Hematopoietic multipotent progenitor cell treated with erythropoietin and hydrocortisone succinate and interleukin-3 and kit ligand, for 4 days (in vitro differentiated cells): ENCODE measurements at regions not wholly inside any gene's neighbourhood (a gene's known extent, or its start where the extent isn't known, plus 50 kb on each side); places are given as distances from the start of the nearest gene placed in this dataset.

Experiments
- DNase-seq: peaks from one replicate; pipeline ENCODE4 v3.0.0-alpha.2; 2015

DNA sequence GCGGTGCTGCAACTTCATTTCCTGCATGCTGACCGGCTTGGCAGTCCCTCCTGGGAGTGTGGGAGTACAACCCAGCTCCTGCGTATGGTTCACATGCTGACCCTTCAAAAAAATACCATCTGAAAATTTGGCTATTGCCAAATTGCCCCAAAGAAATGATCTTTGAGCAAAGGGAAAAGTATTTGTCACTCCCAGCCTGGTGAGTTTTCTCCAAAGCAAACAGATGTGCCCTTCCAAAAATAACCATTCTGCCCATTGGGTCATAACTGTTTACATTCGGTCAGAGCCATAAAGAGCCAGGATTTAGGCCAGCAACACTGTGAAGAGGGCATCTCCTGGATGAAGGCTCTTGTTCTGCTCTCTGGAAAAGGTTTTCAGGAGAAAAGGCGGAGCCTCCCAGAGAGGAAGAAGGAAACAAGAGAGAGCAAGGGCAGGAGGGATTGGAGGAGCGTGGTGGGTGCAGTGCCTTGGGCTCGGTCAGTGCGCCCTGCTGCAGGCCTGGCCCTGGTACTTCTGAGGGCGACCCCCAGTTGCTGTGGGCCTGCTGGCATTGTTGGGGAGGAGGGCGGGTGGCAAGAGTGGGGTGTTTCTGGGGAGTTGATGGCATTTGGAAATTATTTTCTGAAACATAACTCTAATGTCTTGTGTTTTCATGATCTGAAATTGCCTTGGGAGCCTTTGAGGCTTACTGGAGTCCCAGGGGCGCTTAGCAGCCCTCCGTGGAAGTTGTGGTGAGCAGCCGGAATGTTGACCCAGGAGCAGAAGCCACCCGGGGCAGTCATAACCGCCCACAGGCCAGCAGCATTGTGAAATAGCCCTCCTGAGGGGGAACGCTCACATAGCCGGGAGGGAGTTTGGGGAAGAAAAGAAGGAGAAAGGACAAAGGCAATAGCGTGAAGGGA, 248.4 kb downstream of the MYLK4 start:
- DNase-seq: no peak

DNA sequence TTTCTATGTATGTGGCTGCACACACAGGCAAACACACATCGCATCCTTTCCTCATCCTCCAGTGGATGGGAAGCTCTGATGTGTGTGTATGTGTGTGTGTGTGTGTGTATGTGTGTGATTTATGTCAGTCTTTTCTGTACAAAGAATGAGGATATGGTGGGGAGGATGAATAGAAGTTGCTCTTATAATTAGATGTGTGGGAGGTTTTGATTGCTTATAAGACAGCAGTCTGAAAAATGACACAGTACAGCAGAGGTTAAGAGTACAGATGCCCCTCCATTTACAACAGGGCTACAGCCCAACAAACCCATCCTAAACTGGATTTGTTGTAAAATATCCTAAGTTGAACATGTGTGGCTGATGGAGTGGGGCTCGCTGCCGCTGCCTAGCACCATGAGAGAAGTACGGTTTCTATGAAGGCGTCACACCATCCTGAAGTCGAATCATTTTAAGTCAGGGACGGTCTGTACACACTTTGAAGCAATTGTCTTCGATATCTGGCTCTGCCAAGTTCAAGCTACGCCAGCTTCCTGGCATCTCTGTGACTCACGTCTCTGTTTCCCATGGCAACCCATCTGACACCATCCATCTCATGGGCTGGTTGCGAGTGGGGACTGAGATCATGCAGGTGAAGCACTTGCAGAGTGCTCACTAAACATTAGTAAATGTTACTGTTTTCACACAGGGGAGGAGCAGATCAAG, 252.6 kb downstream of the MYLK4 start:
- DNase-seq: no peak

DNA sequence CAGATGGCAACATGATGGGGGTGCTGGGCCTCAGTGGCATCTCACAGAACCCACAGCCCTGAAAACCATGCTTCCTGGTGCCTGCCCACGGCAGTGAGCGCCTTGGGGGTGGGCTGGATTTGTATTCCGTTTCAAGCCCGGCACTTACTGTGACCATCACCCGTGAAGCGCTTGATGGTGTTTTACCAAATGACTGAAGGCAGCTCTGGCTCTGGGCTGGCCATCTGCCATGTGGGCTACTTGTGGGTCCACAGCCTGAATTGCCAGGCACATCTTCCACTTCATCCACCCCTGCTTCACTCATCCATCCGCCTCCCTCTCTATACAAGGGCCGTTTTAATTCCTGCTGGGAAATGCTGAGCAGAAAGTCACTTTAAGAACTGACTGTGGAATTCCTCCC, 250.9 kb upstream of the GMDS start:
- DNase-seq: no peak

DNA sequence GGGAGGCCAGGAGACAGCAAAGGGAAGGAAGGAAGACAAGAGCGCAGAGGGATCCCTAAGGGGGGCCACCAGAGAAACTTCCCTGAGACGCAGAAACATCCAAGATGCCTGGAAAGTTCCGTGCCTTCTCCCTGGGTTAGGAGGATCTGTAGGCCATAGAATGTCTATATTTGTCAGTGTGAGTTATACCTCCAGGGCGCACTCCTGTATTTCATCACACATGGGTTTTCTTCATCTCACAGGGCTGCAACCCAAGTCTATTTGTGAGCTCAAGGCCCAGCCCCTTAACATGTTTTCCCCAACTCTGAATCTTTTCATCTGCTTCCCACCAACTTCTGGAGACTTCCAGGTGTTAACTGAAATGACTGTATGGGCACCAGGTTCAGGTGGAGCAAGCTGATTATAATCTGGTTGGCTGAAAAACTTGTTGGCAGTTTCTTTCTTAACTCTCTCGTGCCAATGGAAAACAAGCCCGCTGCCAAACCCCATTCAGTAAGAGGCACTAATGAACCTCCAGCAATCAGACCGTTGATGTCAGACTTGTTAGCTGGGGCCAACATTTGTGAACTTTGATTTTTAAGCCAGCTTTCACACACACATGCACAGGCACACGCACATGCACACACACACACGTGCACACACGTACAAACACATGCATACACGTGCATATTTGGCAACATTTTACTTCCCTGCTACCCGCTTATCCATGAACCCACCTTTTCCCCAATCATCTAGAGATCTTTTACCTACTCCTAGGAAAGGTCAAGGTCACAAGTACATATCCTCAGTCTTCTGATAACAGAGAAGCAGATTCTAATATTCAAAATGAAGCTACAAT, 247.5 kb upstream of the GMDS start:
- no peak for DNase-seq

DNA sequence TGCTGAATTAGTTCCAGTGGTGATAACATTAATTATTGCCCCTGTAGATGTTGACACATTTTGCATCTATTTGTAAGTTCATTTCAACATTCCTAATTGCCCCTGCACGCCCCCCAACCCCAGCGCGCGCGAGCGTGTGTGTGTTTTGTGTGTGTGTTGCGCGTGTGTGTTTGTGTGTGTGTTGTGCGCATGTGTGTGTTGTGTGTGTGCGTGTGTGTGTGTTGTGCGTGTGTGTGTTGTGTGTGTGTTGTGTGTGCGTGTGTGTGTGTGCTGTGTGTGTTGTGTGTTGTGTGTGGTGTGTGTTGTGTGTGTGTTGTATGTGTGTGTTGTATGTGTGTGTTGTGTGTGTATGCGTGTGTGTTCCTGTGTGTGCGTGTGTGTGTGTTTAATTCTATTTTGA, 245.7 kb upstream of the GMDS start:
- DNase-seq: no peak

- no peak for DNase-seq
These were observed 243.2 kb upstream of the GMDS start for GRCh38 chr6:2488578-2488977.

DNA sequence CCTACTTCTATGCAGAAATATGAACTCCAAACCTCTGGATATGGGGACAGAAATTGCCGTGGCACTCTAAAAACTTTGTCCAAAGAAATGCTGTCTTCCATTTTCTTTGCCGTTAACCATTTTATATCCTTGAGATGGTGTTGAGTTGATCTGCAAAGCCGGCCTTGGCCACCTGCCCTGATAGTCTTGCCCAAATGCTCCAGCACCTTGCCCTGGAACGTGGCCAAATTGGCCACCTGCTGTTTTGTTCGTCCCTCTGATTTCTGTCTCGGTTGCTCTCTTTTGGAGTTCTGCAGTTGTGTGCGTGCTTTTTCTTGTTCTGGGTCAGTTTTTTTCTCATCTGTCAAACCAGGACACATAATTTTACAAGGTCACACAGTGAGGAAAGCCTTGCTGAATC, 239.7 kb upstream of the GMDS start:
- no peak for DNase-seq

DNA sequence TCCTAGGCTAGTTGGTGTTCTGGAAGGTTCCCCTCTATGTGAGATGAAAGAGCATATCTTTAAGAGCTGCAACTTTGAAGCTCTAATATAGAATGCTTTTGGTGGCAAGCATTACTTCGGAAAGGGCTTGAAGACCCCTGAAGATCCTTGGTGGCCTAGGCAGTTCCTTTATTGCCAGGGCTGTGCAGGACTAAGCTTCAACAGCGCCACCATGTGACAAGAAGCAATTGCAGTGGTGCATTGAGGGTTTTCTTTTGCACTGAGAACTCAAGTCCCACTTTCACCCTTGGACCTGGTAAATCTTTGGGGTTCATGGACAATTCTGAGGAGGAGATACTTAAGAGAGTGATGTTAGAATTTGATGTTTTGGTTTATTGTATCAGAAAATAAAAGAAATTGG, 237.4 kb upstream of the GMDS start:
- DNase-seq: peak; percentile 11

DNA sequence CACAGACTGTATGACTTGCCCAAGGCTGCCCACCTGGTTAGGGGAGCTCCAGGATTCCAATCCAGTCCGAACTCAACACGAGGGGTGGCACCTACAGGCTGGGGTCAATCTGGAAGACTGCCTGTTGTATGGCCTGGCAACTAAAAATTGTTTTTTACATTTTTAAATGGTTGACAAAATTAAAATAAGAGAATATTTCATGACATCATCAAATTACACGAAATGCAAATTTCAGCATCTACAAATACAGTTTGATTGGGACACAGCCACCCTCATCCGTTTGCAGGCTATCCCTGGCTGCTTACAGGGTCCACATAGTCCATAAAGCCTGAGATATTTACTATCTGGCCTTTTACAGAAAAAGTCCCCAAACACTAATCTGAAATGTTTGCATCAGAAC, 235.9 kb upstream of the GMDS start:
- DNase-seq: no peak

GRCh38 chr6:2480267-2480966, 235.0 kb upstream of the GMDS start:
- DNase-seq: peak; percentile 77

DNA sequence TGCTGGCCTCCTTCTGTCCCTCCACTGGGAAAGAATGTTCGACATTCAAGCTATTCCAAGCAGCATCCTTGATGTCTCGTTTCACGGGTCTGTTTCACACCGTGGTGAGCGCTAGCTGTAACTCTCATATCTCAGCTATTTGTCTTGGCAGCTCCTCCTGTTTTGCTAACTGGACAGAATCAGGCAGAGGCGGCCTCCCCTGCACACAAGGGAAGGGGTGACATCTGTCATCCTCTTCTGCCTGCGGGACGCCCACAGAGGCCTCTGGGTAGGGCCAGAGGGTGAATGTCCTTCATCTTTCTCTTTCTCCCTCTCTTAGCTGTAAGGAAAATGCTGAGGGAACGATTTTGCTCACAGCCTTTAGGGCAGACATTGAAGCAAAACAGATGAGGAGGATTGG, 232.8 kb upstream of the GMDS start:
- no peak for DNase-seq

DNA sequence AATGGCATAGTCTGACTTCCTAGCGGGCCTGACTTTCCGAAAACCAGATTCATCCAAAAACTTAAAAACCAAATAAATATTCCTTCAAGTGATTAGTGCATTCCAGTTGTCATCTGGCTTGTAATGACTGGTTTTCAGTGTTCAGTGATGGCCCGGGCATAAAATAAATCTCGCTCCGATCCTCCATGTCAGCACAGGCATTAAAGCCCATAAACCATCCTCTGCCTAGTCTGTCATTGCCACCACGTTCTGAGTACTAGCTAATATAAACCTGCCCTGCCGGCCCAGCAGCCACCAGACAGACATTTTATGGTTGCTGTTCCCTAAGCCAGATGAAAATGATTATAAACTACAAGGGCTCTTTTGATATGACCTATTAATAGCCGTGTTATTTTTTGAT, 232.3 kb upstream of the GMDS start:
- no peak for DNase-seq

GRCh38 chr6:2477250-2477649, 231.8 kb upstream of the GMDS start:
- no peak for DNase-seq

DNA sequence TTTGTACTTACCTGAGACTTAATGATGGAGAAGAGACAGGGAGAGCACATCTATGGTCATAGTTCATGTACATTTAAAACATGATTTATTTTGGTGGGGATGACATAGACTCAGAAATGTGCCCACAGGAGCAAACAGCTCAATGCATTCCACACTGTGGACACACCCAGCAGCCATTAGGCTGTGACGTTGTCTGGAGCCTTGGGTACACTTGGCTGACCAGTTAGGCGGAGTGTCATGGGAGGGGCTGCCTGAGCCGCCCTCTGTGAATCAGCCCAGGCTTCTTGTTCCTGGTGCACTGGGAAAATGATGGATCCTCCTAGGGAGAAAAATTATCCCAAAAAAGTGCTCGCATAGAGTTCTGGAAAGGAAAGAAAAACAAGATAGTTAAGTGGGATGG, 231.0 kb upstream of the GMDS start:
- no peak for DNase-seq

DNA sequence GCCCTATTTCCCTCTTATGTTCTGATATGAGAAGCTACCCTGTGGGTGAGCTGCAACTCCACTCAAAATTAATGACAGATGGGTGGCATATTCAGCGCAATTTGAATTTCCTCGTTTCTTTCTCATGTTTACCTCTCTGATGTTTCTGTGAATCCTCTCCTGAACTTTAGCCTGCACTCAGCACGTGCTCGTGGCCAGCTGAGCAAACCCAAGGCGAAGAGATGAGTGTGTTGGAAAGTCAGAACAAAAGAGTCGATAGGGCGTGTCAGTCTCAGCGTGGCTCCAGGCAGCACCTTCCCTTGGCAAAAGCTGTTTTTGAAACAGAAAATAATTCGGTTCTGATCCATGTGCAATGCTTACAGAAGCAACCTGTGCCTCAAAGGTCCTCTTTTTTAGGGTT, 226.1 kb upstream of the GMDS start:
- DNase-seq: no peak

- DNase-seq: no peak
These were observed 224.0 kb upstream of the GMDS start for GRCh38 chr6:2469428-2469827.

GRCh38 chr6:2468601-2468955, 223.2 kb upstream of the GMDS start:
- no peak for DNase-seq

DNA sequence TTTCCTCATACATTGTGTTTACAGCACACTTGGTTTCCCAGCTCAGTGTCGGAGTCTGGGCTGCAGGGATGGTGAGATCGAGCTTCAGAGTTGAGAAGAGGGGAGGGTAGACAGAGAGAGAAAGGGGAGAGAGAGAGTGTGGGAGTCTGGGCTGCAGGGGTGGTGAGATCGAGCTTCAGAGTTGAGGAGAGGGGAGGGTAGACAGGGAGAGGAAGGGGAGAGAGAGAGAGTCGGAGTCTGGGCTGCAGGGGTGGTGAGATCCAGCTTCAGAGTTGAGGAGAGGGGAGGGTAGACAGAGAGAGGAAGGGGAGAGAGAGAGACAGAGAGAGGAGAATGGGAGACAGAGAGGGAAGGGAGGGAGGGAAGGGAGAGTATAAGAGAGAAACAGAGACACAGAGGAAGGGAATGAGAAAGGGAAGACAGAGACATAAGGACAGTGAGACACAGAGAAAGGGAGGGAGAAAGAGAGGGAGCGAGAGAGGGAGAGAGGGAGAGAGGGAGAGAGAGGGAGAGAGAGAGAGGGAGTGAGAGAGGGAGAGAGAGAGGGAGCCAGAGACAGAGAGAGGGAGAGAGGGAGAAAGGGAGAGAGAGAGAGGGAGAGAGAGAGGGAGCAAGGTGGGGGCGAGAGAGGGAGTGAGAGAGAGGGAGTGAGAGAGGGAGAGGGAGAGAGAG, 222.7 kb upstream of the GMDS start:
- no peak for DNase-seq

- no peak for DNase-seq
These were observed 219.9 kb upstream of the GMDS start for GRCh38 chr6:2465336-2465735.

- no peak for DNase-seq
These were observed 219.2 kb upstream of the GMDS start for GRCh38 chr6:2464641-2465040.

DNA sequence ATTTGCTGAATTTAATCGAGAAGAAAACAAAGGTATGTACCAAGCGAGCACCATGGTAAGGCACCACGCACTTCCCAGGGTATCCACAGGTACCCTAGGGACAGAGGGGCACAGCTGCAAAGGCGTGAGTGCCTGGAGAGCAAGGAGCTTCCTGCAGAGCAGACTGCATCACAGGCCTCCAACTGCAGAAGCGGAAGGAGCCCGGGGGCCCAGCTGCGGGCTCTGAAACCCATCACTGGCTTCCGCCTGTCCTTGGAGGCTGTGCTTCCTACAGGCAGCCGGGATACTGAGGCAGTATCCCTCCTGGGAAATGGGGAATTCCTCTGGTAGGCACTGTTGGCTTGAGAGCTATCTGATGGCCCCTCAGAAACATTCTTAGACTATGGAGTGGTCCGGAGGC, 217.4 kb upstream of the GMDS start:
- no peak for DNase-seq

DNA sequence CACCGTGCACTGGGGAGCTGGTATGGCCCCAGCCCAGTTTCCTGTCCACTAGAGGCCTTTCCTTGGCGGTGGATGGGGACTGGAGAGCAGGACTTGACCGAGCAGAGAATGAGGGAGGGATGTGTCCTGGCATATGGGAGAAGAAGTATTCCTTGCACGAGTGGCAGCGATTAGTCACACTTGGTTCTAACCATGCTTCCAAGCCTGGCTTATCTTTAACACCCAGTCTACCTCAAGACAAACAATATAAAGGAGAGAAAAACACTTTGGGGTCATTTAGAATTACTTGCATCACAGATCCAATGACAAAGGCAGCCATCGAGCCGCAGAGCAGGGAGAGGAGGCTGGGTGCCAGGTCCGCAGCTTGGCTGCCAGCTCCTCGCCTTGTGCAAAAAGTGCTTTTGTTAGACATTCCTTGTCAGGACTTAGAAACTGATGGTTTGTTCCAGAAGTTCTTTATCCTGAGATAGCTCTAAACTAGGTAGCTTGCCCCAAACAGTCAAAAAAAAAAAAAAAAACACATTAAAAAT, 214.9 kb upstream of the GMDS start:
- DNase-seq: no peak
